Esophagus muscularis mucosa (tissue), 4 donors: ENCODE measurements at regions not wholly inside any gene's neighbourhood (a gene's known extent, or its start where the extent isn't known, plus 50 kb on each side); places are given as distances from the start of the nearest gene placed in this dataset.

Experiments used
- DNase-seq: peaks from one replicate; pipeline ENCODE4 v3.0.0-alpha.2; 2017; ENCODE audit errors: extremely low spot score
- H3K27ac ChIP-seq, 4 donors: fragments of 200-600 bp; sonication (generic); replicated peaks in 1 of 4; 1 replicate in 3 of 4; 2 replicates in 1 of 4; pipeline ENCODE4 v1.5.1; 2016 to 2019; ENCODE audit warnings: mild to moderate bottlenecking in 1 of 4
- H3K27me3 ChIP-seq, 4 donors: fragments of 200-600 bp; sonication (generic); one replicate each; pipeline versions ENCODE4 v1.5.1 to v1.6.0; 2016 to 2019
- H3K36me3 ChIP-seq, 4 donors: fragments of 200-600 bp; sonication (generic); one replicate each; pipeline ENCODE4 v1.5.1; 2016 to 2019
- H3K4me1 ChIP-seq, 4 donors: fragments of 200-600 bp; sonication (generic); one replicate each; pipeline ENCODE4 v1.5.1; 2016 to 2019
- H3K4me3 ChIP-seq, 4 donors: fragments of 200-600 bp; sonication (generic); 1 replicate in 2 of 4; 2 replicates in 2 of 4; pipeline ENCODE4 v1.5.1; 2016 to 2019; ENCODE audit warnings: mild to moderate bottlenecking in 4 of 4, moderate library complexity in 1 of 4
- H3K9me3 ChIP-seq, 4 donors: fragments of 200-600 bp; sonication (generic); 1 replicate in 3 of 4; 2 replicates in 1 of 4; pipeline ENCODE4 v1.5.1; 2016 to 2019
- EP300 ChIP-seq: sonication (generic); formaldehyde crosslinking; IDR thresholded peaks from one replicate; pipeline ENCODE4 v1.6.1; 2017; ENCODE audit warnings: antibody characterized with exemption
- POLR2A ChIP-seq: fragments of 450-650 bp; IDR thresholded peaks from one replicate; pipeline ENCODE4 v1.6.1; 2017; ENCODE audit warnings: antibody characterized with exemption, moderate library complexity, mild to moderate bottlenecking, low read depth
- POLR2AphosphoS5 ChIP-seq, 2 donors: sonication (generic); formaldehyde crosslinking; IDR thresholded peaks; one replicate each; pipeline ENCODE4 v1.6.1; 2017; ENCODE audit warnings: antibody characterized with exemption in 2 of 2
- WGBS: methylation state at CpG from one replicate; pipeline ENCODE4 v1.1.5; 2018; 5-methylcytosine and 5-hydroxymethylcytosine counted together
- intact Hi-C: fragments of 100-400 bp; cut with DNase I; formaldehyde crosslinking; loops from one replicate; pipeline ENCODE4 v1.15.1; 2023
- TF ChIP-seq, protein P1 (sequence below), 3 experiments: fragments of 200-600 bp in 2 of 3; fragments of 450-650 bp in 1 of 3; sonication (generic) in 2 of 3; IDR thresholded peaks; one replicate each; pipeline ENCODE4 v1.5.1; 2017 to 2019; ENCODE audit warnings: antibody characterized with exemption in 3 of 3, mild to moderate bottlenecking in 2 of 3, moderate library complexity in 1 of 3

GRCh38 chr17:65402513-65403496 is 158.6 kb downstream of the AXIN2 start:
- H3K27me3 ChIP-seq, result peaks cover 0 to 5% (median 0%) of the 10 kb centered on the region in 4 donors
- no peak overlapping the region for H3K27ac ChIP-seq
- intact Hi-C loops, result no loop called here
- no peak for DNase-seq
- no peaks in the 10 kb centered on the region for H3K36me3 ChIP-seq
- H3K9me3 ChIP-seq, result no peaks in the 10 kb centered on the region
- 80% methylated on average over 12 of the region's 19 CpGs for WGBS
- H3K4me3 ChIP-seq, result no peak overlapping the region
- TF ChIP-seq POLR2AphosphoS5 (IDR thresholded peaks at IDR 0.05), result no peak
- TF ChIP-seq POLR2A, result no peak
- no peak for TF ChIP-seq EP300
- TF ChIP-seq, protein P1, sequence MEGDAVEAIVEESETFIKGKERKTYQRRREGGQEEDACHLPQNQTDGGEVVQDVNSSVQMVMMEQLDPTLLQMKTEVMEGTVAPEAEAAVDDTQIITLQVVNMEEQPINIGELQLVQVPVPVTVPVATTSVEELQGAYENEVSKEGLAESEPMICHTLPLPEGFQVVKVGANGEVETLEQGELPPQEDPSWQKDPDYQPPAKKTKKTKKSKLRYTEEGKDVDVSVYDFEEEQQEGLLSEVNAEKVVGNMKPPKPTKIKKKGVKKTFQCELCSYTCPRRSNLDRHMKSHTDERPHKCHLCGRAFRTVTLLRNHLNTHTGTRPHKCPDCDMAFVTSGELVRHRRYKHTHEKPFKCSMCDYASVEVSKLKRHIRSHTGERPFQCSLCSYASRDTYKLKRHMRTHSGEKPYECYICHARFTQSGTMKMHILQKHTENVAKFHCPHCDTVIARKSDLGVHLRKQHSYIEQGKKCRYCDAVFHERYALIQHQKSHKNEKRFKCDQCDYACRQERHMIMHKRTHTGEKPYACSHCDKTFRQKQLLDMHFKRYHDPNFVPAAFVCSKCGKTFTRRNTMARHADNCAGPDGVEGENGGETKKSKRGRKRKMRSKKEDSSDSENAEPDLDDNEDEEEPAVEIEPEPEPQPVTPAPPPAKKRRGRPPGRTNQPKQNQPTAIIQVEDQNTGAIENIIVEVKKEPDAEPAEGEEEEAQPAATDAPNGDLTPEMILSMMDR (IDR thresholded peaks at IDR 0.05), result no peak
- H3K4me1 ChIP-seq, result no peaks in the 10 kb centered on the region

DNA sequence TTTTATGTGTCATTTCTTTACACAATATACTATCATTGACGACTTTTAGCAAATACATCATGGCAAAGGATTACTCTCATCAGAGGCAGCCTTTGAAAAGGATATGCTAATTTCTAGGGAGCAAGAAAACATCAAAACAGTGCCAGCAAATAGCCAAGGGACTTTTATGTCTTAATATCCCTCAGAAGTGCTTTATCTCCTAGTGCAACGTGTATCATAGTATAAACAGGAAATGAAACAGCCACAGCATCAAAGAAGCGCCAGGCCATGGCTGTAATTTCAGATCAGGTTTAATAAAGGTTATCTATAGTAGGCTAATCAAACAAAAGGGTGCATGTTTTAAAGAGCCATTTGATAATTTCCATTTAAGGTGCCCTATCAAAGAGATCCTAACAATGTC is 159.9 kb downstream of the AXIN2 start:
- Histone ChIP-seq H3K9me3 (no peaks in the 10 kb centered on the region), H3K36me3 (no peaks in the 10 kb centered on the region), H3K4me1 (no peaks in the 10 kb centered on the region), H3K27me3 (peaks cover 0 to 5% (median 0%) of the 10 kb centered on the region in 4 donors), H3K4me3 (no peak overlapping the region), H3K27ac (no peak overlapping the region)
- DNase-seq, result no peak
- TF ChIP-seq, protein P1 (IDR thresholded peaks at IDR 0.05), result no peak
- TF ChIP-seq EP300 (no peak), POLR2A (no peak), POLR2AphosphoS5 (IDR thresholded peaks at IDR 0.05) (no peak)
- WGBS, result 63% methylated on average over 3 of the region's 3 CpGs
- intact Hi-C loops, result no loop called here

GRCh38 chr17:65400701-65401100 is 160.7 kb downstream of the AXIN2 start:
- WGBS, result 93% methylated on average over 1 of the region's 1 CpG
- DNase-seq, result no peak
- H3K9me3 ChIP-seq, result no peaks in the 10 kb centered on the region
- H3K4me1 ChIP-seq, result no peaks in the 10 kb centered on the region
- TF ChIP-seq POLR2A (no peak), POLR2AphosphoS5 (IDR thresholded peaks at IDR 0.05) (no peak), EP300 (no peak)
- TF ChIP-seq, protein P1 (IDR thresholded peaks at IDR 0.05), result no peak
- intact Hi-C loops, result no loop called here
- peaks cover 0 to 5% (median 0%) of the 10 kb centered on the region in 4 donors for H3K27me3 ChIP-seq
- H3K4me3 ChIP-seq, result no peak overlapping the region
- H3K36me3 ChIP-seq, result no peaks in the 10 kb centered on the region
- no peak overlapping the region for H3K27ac ChIP-seq

- Histone ChIP-seq H3K27ac (no peak overlapping the region), H3K27me3 (peaks cover 0 to 4% (median 0%) of the 10 kb centered on the region in 4 donors), H3K4me1 (no peaks in the 10 kb centered on the region), H3K9me3 (no peaks in the 10 kb centered on the region), H3K4me3 (no peak overlapping the region), H3K36me3 (no peaks in the 10 kb centered on the region)
- DNase-seq, result no peak
- intact Hi-C loops, result no loop called here
- TF ChIP-seq POLR2AphosphoS5 (IDR thresholded peaks at IDR 0.05) (no peak), POLR2A (no peak), EP300 (no peak)
- TF ChIP-seq, protein P1 (IDR thresholded peaks at IDR 0.05), result no peak
- WGBS, result 77% methylated on average over 3 of the region's 3 CpGs
Observed at GRCh38 chr17:65398040-65398787, 163.2 kb downstream of the AXIN2 start.
